Fibroblast of peridontal ligament (primary cell): ENCODE measurements at regions not wholly inside any gene's neighbourhood (a gene's known extent, or its start where the extent isn't known, plus 50 kb on each side); places are given as distances from the start of the nearest gene placed in this dataset.
"Not testable (repeated sequence)": the region's sequence is repeated elsewhere in the genome, so short reads cannot be mapped to it uniquely, and the experiment has no call there.

ENCODE experiments used
- DNase-seq: peaks from one replicate; pipeline ENCODE4 v3.0.0-alpha.2; 2010; ENCODE audit errors: extremely low read depth

DNA sequence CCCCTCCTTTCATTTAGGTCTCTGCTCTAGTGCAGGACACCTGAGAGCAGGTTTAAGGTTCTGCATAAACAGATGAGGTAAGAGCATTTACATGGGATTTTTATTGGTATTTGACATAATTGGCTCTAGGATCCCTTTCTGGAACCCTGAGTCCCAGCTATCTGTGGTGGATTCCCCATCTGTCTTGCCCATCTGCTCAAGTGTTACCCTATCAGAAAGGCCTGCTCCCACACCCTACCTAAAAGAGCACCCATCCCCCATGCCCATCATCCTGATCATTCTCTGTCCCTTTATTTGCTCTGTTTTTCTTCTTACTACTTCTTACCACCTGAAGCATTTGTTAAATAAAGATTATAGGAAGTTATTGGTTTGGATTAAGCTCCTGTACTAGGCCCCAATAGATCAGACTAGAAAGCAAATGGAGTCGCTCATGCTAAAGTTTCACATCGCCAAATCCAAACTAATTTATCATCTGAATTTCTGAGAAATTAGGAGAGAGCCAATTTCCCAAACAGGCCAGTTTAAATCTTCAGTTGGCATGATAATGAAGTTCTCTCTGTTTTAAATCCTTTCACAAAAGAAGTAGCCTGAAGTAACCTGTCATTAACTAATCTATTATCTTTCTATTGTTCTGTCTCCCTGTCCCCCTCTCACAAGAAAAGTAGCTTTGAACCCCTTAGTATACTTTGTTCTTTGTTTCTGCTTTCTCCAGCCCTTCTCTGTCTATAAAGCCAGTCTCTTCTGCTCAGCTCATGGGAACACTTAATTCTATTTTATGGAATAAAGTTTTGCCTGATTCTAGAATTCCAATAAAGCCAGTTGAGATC lies 178.6 kb downstream of the ZNF674 start:
- DNase-seq, result no peak

DNA sequence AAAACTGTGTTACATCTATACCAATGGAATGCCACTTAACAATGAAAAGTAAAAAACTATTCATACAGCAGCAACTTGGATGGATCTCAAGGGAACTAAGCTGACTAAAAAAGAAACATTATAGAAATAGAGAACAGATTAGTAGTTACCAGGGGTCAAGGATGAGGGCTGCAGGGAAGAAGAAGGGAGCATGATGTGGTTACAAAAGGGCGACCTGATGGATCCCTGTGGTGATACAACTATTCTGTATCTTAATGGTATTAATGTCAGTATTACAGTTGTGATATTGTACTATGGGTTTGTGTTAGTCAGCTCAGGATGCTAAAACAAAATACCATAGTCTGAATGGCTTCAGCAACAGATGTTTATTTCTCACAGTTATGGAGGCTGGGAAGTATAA lies 190.7 kb downstream of the ZNF674 start:
- no peak for DNase-seq

DNA sequence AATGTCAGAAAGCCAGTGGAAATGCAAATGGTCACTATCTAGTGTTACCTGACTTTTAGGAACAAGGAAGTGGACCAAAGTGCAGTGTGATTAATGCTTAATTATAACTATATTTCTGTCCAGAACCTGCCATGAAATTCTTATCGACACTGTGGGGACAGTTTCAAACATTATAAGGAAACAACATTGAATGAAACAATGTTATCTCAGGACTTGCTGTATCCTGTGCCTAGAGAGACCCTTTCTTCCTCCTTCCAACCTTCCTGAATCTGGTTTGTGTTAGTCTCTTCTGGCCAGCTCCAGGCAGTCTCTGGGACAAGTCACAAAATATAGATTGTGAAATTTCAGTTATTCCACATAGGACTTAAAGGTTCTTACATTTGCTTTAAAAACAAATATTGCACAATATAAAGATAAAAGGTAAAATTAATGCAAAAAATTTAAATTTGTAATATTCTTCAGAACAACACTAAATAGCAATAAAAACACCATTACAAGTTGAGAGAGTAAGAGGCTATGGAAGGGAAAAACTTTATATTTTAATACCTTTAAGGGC lies 203.4 kb downstream of the ZNF674 start:
- no peak for DNase-seq

DNA sequence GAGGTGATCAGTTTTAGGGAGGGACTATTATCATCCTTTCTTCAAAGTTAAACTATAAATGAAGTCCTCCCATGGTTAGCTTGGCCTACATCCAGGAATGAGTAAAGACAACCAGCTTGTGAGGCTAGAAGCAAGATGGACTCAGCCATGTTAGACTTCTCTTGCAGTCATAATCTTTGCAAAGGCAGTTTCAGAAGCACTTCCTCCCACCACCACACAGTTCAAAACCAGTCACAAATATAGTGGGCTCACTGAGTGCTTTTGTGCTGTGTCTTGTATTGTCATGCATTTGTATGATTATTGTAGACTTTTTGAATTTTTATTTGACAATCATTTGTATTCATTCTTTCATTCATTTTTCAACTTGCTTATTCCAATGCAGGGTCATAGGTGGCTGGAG lies 204.5 kb downstream of the ZNF674 start:
- DNase-seq, result no peak

DNA sequence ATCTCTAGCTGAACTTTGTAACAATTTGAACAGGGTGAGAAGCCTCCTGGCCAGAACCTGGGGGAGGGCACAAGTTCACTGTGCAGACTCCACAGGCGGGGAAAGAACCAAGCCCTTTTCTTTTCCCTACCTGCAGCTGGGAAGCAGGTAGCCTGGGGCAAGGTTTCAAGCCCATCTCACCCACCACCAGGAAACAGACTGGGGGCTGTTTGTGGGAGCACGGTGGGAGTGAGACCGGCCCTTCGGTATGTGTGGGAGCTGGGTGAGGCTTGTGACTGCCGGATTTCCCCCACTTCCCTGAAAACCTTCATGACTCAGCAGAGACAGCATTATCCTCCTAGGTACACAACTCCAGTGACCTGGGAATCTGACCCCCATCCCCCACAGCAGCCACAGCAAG lies 211.7 kb downstream of the ZNF674 start:
- no peak for DNase-seq

DNA sequence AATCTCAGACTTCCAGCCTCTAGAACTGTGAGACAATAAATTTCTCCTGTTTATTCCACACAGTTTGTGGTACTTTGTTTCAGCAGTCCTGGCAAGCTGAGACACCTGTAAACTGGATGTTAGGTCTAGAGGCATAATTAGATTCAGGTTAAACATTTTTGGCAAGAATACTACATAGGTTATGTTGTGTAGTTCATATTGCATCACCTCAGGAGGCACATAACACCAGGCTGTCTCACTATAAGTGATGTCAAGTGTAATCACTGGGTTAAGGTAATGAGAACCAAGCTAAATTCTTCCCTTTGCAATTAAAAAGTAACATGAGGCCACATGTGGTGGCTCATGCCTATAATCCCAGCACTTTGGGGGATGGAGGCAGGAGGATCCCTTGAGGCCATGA lies 214.2 kb downstream of the ZNF674 start:
- no peak for DNase-seq

DNA sequence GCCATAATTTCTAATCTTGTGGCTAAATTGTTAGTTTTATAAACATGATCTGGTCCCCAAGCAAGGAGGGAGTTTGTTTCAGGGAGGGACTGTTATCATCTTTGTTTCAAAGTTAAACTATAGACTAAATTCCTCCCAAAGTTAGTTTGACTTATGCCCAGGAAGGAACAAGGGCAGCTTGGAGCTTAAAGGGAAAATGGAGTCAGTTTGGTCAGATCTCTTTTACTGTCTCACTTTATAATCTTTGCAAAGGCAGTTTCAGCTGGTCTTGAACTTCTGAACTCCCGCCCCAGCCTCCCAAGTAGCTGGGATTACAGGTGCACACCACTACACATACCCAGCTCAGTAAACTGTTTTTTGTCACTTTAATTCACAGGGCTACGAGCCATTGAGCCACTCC lies 214.7 kb downstream of the ZNF674 start:
- no peak for DNase-seq

DNA sequence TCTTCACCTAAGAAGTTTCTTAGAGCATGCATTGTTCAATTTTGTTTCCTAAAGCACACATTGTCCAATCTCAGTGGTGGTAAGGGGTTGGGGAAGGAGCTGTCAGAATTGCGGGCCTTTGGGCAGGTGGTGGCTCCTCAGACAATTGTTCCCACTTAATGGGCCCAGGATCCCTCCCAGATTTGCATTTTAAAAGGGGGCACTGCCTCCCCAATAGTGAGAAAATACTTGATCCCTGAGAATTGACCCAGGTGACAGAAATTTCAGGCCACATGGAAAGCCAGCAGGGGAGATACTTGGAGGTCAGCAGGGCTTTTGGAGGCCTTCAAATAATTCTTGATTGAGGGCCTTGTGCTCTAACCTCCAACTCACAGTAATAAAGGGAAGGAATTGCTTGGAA lies 217.1 kb downstream of the ZNF674 start:
- DNase-seq, result no peak

DNA sequence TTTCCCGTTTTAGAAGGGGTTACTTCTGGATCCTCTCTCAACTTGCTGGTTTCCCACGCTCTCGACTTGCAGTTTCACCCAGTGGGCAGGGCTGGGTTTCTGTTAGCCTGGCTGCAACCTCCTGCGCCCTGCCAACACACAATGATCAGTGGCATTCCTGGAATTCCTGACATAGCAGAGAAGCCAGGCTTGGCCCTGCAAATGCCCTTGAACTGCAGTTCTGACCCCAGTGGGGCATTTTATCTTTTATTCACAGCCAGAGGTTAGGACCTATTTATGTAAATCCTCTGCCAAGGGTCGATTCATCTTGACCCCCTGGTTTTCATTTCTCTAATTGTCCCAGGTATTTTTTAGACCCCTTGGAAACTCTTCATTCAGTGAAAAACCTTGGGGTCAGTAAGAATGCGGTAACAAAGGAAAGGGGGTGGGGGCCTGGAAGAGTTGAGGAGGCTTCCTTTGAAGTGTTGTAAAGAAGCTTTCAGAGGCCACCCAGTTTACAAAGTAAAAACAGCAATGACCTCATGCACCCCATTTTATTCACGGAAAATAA lies 217.6 kb downstream of the ZNF674 start:
- DNase-seq, result peak; percentile 30

DNA sequence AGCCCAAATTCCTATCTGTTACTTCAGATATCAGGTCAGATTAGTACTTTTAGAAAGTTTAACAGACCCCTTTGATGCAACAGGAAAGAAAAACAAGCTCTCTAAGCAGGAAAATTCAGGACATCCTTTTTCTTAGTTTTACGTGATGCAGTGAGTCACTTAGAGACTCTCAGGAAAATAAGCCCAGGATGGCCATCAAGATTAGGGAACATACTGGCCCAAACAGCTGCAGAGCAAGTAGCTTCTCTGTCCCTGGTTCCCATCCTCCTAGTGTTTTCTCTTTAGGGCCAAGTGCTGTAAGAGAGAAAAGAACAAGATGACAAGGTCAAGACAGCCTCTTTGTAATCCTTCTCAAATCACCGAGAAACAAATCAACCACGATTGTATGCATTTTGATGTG lies 219.1 kb downstream of the ZNF674 start:
- peak; percentile 11 for DNase-seq

DNA sequence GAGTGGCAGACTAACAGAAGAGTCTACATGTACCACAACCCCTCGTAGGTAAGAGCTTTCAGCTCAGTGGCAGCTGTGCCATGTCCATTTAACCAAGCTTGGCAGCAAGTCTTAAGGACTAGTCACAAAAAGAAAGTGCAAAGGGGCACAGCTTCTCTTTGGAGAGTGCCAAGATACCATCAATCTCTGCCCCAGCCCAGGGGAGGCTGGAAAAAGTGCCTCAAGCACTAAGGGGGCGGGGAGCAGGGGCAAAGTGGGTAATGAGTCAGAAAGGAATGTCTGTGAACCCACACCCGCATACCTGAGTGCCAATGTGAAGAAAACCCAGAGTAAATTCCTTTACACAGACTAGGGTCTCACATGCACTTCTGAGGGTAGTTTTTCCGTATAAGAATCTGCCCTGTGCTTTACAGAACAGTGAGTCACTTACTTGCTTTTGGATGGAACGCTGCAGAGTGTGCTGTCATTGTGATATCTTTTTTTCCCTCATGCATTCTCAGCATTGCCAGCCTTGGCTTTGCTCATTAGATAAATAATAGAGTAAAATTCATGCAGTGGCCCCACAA lies 219.8 kb downstream of the ZNF674 start:
- DNase-seq, result peak; percentile 53

DNA sequence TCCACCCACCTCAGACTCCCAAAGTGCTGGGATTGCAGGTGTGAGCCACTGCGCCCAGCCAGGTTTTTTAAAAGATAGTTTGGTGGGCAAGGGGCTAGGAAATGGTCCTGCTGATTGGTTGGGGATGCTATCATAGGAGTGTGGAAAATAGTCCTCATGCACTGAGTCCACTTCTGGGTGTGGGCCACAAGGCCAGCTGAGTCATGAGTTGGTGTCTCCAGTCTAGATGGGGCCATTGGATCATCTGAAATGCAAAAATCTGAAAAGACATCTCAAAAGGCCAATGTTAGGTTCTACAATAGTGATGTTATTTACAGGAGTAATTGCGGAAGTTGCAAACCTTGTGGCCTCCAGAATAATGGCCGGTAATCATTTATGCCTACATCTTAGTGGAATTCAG lies 221.1 kb downstream of the ZNF674 start:
- DNase-seq, result no peak

DNA sequence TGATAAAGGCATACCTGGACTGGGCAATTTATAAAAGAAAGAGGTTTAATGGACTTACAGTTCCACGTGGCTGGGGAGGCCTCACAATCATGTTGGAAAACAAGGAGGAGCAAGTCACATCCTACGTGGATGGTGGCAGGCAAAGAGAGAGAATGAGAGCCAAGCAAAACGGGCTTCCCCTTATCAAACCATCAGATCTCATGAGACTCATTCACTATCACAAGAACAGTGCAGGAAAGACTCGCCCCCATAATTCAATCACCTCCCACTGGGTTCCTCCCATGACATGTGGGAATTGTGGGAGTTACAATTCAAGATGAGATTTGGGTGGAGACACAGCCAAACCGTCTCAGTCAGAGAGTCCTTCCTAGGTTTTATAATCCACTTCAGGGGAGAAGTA lies 222.3 kb downstream of the ZNF674 start:
- not testable (repeated sequence) for DNase-seq

DNA sequence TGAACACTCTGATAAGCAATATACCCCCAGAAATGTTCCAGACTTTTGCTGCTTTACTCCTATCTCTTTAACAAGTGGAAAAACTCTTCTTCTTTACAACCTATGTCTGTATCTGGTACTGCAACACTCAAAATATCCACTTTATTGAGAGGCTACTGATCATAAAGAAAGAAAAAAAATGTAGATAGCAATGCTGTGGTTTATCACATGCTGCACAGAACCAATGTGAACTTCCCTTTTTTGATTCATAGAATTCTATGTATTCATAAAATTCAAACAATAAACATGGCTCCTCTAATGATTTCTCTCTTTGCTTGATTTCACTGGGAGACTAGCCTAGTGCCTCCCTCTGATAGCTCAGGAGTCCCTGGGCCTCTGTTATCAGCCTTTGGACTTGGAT lies 223.5 kb downstream of the ZNF674 start:
- no peak for DNase-seq

DNA sequence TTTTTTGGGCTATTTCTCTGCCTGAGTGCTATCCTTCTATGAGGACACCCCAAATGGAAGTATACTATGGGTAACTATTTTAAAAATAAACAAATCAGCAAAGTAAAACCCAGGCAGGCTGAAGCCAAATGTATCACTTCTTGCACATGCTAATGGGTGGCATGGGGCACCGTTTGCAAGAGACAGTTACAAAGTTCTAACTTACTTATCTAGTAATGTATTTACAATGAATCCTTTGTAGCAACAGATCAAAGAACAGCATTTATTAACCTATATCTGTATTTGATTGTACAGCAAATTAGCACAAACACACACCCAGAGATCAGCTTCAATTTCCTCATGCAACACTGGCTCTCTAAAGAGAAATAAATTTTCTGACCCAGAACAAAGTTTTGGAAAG lies 225.5 kb downstream of the ZNF674 start:
- no peak for DNase-seq

DNA sequence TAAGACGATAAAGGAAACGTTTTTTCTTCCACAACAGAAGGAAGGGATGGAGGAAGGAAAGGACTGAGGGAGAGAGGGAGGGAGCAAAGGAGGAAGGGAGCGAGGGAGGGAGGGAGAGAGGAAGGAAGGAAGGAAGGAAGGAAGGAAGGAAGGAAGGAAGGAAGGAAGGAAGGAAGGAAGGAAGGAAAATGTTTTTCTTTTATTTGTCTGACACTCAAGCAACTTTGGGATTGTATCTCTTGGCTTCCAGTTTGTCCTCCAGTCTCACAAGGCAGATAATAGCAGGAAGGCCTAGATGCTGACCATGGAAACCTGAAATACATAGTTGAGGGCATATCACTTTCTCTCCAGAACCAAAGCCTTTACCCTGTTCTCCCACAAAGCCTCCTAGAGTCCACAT lies 226.7 kb downstream of the ZNF674 start:
- DNase-seq, result no peak

DNA sequence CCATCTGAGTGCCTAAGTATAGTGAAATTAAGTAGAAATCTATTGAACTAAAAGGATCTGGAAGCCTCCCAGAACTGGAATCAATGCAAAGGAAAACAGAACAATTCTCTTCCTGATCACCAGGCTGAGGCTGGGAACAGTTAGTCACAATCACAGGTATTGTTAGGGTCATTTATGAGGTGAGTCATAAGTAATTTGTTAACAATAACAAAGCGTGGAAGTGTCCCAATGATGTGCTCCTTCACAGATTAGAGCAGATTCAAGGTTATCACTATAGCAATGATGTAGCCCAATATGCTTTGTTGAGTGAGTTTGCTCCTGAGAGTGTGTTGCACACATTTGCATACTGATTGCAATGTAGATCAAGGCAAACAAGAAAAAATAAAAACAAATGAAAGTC lies 228.1 kb downstream of the ZNF674 start:
- DNase-seq, result no peak

DNA sequence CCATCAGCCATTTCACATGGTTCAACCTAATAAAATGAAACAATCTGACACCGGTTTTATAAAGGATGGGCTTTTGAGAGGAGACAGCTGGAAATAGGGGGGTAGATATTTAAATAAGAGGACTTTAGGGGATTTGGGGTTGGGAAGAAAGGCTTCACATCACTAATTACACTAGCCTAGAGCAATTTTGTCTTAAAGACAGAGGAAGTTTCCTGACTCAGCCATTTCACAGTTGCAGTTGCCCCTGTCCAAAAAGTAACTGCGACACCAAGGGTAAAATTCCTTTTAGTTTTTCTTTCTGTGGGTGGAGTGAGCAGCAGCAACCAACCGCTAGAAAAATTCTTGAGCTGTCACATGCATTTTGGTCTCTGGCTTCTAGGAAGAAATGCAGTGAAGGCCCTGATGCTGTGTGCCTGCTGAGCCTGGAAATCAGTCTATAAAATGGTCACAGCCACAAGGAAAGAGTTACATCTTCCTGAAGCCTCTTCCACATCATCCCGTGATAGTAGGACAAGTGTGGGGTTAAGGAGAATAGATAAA lies 233.6 kb downstream of the ZNF674 start:
- peak; percentile 46 for DNase-seq

DNA sequence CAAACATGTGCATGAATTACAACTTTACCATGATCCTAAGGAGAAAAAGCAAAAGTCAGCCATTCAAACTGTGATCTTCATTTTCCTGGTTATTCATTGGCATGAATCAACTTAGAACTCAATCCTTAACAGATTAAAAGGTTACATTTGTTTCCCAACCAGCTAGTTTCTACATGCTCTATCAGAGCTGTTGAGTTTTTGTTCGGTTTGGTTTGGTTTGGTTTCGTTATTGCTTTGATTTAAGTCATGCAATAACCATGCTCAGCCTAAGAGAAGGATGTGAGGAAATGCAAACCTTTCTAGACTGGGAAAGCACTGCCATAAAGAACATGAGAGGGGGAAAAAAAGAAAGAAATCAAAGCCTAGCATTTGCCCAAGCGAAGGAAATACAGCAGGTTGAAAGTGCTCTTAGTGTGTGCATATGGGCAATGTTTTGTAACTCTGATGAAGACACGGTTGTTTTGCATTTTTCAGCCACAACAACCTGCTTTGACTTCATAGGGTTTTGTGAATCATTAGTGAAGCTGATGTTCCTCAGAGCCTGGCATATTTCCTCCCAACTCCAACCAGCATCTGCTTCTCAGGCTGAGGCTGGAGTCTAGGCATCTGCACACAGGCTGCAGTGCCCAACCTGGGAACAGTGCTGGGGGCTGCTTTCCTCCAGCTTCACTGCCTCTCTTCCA lies 234.3 kb downstream of the ZNF674 start:
- peak; percentile 44 for DNase-seq

DNA sequence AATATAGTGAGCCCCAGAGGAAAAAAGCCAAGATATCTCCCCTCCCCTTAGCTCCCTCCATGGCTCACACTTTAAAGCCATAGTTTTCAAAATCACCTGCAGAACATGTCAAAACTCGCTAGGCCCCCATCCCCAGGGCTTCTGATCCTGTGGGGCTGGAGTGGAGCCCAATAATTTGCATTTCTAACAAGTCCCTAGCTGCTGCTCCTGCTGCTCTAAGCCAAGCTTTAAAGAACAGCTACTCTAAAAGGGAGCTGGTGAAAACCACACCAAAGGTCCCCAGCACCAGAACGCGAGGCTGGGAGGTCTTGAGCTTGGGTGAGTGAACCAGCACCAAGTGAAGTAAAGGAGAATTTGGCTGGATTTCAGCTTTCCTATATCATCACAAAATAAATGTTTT lies 237.1 kb downstream of the ZNF674 start:
- DNase-seq, result no peak

DNA sequence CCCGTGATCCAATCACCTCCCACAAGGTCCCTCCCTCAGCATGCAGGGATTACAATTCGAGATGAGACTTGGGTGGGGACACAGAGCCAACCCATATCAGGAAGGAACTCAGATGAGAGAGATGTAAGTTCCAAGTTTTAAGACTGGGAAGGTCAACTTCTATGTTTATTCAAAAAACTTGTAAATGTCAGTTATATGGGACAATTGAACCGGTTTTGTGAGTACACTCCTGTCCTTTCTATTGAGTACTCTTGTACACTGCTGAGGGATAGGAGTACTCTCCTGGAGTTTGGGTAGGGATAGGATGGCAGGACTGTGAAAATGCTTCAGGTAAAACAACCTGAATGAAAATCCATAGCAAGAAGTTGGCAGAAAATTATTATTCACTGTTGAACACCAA lies 239.1 kb downstream of the ZNF674 start:
- DNase-seq, result no peak

DNA sequence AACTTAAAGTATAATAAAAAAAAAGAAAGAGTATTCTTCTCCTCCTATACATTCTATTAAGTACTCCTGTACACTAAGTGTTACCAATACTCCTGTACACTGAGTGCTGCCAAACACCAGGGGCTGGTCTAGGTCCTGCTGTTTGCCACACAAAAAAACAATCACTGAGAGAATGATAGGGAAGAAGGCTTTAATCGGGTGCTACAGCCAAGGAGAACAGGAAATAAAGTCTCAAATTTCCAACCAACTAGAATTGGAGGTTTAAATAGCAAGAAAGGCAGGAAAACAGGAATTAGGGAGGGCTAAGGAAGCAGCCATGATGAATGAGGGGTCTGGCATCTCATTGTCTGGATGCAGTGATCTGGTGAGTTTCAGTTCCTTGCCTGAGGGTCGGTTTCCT lies 239.8 kb downstream of the ZNF674 start:
- no peak for DNase-seq
